ENCODE measurements at regions not wholly inside any gene's neighbourhood (a gene's known extent, or its start where the extent isn't known, plus 50 kb on each side); places are given as distances from the start of the nearest gene placed in this dataset.

DNA sequence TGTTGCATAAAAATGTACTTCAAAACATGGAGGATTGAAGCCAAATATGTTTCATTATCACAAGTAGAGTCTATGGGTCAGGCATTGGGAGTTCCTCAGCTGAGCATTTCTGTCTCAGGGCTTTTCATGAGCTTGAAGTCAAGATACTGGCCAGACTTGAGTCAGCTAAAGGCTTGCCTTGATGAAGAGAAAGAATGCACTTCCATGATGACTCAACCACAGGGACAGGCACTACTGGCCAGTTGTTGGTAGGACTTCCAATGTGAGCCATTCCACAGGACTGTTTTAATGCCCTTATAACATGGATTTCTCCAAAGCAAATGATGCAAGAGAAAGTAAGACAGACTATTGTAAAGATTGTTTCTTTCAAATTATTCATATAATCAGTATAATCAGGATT is 895.6 kb downstream of the RAB28 start:
- no peak for TF ChIP-seq CTCF (IDR thresholded peaks at IDR 0.05; ENCODE audit: low read depth, low read length)
- DNase-seq, result no peak
- no peaks in the 10 kb centered on the region for H3K36me3 ChIP-seq
- H3K27ac ChIP-seq, result no peak overlapping the region
- no peaks in the 10 kb centered on the region for H3K27me3 ChIP-seq (ENCODE audit: insufficient read depth, low read depth, severe bottlenecking)
- H3K9me3 ChIP-seq (ENCODE audit: severe bottlenecking), result no peaks in the 10 kb centered on the region
- no peak overlapping the region for H3K4me3 ChIP-seq (ENCODE audit: low read depth, low read length)

DNA sequence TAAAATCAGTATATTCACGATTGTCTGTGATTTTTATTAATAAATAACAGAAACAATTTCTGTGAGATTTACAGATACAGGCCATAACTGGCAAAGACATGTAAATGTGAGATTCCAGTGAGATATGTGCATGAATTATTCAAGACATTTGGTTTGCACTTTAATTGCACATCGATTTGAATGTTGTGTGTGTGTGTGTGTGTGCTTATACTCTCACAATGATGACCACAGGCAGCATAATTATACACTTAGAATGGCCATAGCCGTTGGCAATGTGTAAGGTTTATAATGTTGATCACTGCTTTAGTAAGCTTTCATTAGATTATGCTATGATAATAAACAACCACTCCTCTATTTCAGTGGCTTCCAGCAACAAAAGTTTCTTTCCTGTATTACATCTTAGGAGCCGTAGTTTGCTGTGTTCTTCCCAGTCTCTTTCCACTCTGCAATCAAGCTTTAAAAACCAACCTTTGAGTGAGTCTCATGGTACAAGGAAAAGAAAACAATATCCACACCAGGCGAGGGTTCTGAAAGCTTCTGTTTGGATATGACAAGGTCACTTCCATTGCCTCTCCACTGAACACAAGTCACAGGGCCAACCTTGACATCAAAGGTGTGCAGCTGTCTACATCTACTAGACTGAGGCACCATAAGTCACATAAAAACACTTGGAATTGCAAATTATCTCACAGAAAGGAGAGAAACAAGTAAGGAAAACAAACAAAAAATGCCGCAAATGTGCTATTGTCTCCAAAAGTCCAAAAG is 897.7 kb downstream of the RAB28 start:
- no peaks in the 10 kb centered on the region for H3K27me3 ChIP-seq (ENCODE audit: insufficient read depth, low read depth, severe bottlenecking)
- no peak overlapping the region for H3K27ac ChIP-seq
- no peak for TF ChIP-seq CTCF (IDR thresholded peaks at IDR 0.05; ENCODE audit: low read depth, low read length)
- no peaks in the 10 kb centered on the region for H3K36me3 ChIP-seq
- no peak for DNase-seq
- H3K9me3 ChIP-seq (ENCODE audit: severe bottlenecking), result no peaks in the 10 kb centered on the region
- no peak overlapping the region for H3K4me3 ChIP-seq (ENCODE audit: low read depth, low read length)

GRCh38 chr4:12584116-12584875 is 899.8 kb downstream of the RAB28 start:
- Histone ChIP-seq H3K9me3 (ENCODE audit: severe bottlenecking) (no peaks in the 10 kb centered on the region), H3K4me3 (ENCODE audit: low read depth, low read length) (no peak overlapping the region), H3K27ac (no peak overlapping the region), H3K27me3 (ENCODE audit: insufficient read depth, low read depth, severe bottlenecking) (no peaks in the 10 kb centered on the region), H3K36me3 (no peaks in the 10 kb centered on the region)
- no peak for DNase-seq
- no peak for TF ChIP-seq CTCF (IDR thresholded peaks at IDR 0.05; ENCODE audit: low read depth, low read length)

GRCh38 chr4:12583275-12583674 is 900.9 kb downstream of the RAB28 start:
- no peak for TF ChIP-seq CTCF (IDR thresholded peaks at IDR 0.05; ENCODE audit: low read depth, low read length)
- Histone ChIP-seq H3K36me3 (no peaks in the 10 kb centered on the region), H3K4me3 (ENCODE audit: low read depth, low read length) (no peak overlapping the region), H3K27ac (no peak overlapping the region), H3K27me3 (ENCODE audit: insufficient read depth, low read depth, severe bottlenecking) (no peaks in the 10 kb centered on the region), H3K9me3 (ENCODE audit: severe bottlenecking) (no peaks in the 10 kb centered on the region)
- DNase-seq, result no peak

DNA sequence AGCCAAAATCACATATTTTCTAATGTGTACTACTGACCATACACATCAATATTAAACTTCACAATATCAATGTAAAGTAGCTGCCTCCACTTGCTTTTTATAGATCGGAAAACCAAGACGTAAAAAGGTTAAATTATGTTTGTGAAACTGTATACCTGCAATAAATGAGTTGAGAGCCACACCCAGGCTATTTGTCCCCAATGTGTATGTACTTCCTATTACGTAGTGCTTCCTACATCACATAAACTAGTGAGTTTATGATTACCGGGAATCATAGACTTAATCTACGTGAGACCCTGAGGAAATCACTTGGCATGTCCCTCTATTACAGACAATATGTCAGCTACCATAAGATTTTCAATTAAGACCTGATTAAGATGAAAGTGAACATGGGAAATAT is 903.4 kb downstream of the RAB28 start:
- Histone ChIP-seq H3K36me3 (no peaks in the 10 kb centered on the region), H3K4me3 (ENCODE audit: low read depth, low read length) (no peak overlapping the region), H3K9me3 (ENCODE audit: severe bottlenecking) (no peaks in the 10 kb centered on the region), H3K27me3 (ENCODE audit: insufficient read depth, low read depth, severe bottlenecking) (no peaks in the 10 kb centered on the region), H3K27ac (no peak overlapping the region)
- no peak for TF ChIP-seq CTCF (IDR thresholded peaks at IDR 0.05; ENCODE audit: low read depth, low read length)
- DNase-seq, result no peak
